NCI-H510A (cell line): ENCODE measurements at regions not wholly inside any gene's neighbourhood (a gene's known extent, or its start where the extent isn't known, plus 50 kb on each side); places are given as distances from the start of the nearest gene placed in this dataset.

ENCODE experiments used
- DNase-seq: peaks from one replicate; lab custom pipeline; 2025; lab: John Stamatoyannopoulos, UW

DNA sequence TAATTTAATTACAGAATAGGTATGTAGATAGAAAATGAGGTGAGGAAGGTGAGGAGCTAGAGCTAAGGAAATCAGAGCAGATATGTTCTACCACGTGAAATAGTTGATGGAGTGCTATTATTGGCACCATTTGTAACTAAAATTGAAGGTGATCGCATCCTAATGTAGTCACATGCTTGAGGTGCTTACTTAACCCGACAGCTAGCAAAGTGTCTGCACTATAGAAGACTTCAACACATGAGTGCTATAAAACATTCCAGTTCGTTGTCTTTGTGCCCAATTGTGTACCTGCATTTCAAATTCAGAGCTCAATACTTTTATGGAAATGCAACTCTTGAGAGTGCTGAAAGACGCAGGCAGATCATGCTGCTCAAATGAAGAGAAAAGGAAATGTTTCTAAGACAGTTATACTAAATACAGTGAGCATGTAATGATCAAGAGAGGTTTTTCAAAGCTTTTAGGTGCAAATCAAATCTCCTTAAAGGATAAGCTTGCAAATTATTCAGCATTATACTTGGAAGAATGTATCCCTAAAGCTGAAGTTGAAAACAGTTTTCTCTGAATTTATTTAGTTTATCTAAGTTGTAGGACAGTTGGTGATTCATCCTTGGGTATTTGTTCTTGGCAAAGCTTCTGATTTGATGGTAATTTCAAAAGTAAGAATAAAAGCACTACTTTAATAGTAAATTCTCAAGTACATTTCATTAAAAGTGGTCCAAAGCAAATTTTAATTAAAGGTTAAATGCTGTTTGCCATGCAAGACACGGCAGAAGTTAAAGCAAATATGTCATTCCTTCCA, 223.9 kb upstream of the EPHA5 start:
- DNase-seq, result no peak

DNA sequence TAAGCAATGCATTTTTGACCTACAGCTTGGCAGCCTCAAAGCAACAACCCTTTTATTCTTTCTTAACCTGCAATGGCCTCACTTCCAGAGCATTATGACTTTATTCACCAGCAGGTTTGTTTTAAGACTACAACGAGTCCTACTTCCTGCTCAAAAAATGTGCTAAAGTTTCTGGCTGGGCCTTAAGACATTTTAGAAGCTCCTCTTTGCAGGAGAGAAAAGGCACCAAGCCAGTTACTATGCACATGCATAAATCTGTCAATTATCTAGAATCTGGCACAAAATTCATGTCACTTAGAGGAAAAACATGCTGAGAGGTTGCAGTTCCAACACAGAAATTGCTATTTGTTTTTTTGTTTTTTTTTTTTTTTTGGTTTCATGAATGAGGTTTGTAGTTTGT, 223.0 kb upstream of the EPHA5 start:
- no peak for DNase-seq

DNA sequence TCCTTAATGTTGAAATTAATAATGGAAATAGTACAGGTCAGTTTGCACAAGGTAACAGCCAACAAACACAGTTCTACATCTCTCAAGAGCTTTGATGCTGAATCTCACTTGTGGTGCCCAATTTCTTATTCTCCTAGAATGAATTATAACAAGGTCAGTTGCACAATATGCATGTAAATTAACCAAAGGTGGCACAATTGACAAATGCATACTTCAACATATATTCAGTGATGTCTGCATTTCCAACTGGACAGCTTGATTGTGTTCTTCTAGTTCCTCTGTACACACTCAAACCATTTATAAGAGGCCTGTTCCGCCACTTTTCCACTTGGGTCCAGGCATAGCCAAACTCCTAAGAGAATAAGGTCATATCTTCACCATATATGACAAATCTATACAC, 210.3 kb upstream of the EPHA5 start:
- peak; percentile 40 for DNase-seq

DNA sequence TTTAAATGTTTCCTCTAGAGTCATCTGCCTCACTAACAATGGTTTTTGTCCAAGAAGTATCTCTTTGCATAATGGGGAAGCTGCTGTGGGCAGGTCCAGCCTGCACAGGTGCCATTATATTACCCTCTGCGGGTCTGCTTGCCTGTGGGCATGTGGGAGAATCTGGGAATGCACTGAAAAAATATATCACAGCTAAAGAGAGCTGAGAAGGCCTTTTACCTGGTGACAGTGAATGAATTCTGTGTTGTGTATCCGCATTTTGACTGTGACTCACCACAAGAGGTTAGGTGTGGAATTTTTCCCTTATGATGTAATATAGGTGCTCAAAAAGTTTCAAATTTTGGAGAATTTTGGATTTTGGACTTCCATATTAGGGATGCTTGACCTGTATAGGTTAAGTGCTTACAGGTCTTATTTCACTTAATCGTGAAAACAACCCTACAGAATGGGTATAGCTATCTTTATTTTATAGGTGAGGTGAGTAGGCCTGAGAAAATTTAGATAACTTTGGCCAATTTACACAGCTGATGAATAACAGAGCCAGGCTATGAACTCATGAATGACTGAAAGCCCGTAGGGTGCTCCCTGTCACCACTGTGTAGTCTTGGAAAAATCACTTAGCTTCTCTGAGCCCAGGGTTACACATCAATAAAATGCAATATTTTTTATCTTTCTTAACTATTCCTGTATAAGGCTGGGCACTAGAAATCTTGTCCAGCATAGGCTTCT, 198.0 kb upstream of the EPHA5 start:
- DNase-seq, result no peak

DNA sequence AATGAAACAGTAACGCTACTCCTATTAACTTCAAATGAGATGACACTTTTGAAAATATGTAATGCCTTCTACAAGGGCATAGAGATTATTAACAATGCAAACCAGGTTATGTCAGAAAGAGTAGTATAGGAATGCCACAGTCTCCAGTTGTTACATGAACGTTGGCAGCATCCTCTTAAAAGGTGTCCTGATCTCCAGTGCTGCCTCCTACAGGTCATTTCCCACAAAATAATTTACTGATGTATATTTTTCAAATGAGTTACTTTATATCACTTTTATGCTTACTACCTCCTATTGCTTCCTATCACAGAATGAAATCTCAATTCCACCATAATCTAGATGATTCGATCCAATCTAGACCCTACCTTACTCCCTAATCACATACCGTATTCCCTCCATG, 195.2 kb upstream of the EPHA5 start:
- DNase-seq, result no peak

DNA sequence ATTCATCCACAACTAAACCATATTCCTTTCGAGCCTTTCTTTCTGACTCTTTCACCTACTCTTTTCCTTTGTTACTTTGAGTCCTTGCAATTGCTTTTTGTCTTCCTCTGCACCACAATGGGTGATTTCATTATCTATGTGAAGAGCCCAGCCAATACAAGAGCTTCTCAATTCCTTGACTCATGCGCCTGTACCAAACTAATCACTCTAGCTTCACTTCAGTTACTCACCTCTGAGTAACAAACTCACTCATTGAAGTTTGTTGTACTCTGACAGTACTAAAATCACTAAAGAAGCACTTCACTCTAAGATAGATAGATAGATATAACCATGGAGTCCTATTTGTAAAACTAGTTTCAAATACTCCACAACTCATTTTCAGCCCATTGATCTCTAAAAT, 191.7 kb upstream of the EPHA5 start:
- DNase-seq, result no peak

DNA sequence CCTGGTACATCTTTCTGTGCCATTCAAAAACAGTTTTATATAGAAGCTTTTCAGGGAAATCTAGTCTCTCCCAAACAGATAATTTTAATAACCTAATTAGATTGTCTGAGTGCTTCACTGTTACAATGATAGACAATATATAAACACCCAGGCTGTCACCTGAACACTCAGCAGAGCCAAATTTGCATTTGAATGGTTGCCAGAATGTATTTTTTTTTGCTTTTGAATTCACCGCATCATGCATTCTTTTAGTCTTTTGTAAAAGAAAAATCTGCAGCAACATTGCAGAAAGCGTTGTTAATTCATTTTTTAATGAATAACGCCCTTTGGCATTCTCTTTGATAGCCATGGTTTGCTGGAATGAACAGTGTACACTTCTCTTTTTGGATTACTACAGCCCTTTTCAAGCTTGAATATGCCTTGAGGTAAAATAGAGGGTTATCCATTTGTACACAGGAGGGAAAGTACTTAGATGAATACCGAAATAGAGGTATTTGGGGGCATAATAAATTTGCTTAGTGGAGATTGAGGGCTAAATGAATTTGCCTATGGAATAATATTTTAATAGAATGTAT, 175.0 kb upstream of the EPHA5 start:
- no peak for DNase-seq

DNA sequence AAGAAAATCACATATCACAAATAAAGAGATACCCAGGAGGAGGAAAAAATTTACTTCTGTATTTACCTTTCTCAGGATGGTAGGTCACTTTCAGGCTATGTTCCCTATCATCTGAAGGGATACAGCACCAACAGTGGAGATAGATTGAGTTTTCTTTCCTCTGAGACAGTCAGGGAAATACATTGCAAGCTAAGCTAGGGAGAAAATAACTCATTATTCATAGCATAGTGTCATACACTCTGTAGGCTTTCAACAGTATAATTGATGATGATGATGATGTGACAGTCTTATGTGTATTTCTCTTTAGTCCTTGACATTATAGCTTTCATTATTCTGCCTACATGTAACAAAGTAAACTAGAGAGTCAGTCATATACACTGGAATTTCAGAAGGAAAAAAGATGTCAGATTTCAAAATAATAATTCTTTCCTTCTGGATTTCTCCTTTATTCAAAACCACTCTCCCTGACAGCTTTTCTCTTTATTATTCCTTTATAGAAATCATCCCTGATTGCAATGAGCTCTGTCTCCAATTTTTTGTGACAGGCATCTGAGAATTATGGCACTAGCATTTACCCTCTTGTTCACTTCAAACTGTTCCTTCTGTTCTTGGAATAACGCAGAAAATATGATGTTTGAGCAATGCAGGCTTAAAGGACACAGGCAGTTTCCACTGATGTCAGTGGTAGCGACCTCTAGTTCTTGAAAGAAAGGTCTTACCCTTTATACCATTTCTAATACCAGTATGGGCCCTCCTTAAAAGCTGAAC, 169.1 kb upstream of the EPHA5 start:
- DNase-seq, result no peak

DNA sequence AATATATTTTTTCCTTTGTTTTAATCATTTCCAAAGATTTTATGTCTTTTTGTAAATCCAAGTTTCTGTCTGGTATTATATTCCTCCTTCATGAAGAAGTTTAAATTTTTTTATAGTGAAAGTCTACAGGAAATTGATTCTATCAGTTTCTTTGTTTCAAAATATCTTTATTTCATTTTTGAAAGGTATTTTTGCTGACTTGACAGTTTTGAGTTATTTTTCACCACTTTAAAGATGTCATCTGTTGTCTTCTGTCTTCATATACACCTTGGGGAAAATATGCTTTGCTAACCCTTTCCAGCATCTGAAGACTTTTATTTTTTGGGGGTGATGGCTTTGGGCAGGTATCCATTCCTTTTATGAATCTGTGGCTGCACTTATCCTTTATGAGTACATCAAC, 164.4 kb upstream of the EPHA5 start:
- DNase-seq, result no peak

DNA sequence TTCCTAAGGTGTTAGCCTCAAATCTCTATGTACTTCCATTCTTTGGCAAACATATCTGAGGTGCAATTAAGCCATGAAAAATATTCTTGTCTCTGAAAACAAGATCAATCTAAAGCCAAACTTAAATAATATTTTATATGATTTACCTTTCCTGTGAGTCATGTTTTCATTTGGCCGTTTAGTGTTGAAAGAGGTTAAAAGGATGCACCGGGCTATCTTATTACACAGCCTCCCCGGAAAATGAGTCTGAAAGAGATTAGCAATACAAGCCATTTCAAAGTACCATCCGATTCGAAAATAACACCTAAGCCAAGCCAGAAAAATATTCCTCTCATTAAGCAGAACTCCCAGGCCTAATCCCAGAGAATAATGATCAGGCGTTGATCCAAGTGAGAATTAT, 161.5 kb upstream of the EPHA5 start:
- no peak for DNase-seq

DNA sequence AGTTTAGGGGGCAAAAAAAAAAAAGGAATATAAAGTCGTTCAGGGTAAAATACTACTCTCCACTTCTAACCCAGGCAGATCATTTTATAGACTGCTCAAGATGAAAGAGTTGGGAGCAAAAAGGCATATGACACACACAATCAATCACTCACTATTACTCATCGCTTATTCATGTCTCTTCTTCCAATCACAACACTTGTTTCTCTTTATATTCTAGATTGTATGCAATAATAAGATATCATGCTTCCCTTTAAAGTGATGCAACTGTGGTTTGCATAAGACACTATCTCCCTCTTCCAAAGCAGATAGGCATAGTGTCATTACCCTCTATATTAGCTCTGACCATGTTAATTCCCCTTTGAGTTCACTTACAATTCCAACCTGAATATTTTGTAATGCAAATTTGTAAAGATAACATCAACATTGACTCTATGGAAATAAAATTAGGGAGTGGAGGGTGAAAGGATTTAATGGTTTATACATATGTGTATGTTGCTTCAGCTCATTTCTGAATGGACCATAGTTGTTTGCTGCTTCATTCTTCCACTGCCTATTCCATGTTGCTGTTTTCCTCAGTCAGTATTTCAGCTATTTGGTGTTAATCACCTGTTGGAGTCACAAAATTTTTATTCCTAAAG, 154.9 kb upstream of the EPHA5 start:
- no peak for DNase-seq

DNA sequence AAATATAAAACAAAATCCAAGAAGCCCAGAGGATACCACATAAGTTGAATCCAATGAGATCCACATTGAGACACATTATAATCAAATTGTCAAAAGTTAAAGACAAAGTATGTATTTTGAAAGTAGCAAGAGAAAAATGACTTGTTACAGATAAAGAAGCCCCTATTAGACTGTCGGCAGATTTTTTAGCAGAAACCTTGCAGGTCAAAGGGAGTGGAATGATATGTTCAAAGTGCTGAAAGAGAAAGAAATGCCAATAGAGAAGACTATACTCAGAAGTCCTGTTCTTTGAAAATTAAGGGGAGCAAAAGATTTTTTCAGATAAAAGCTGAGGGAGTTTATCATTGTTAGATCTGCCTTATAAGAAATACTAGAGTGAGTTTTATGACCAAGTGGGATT, 148.9 kb upstream of the EPHA5 start:
- DNase-seq, result no peak

DNA sequence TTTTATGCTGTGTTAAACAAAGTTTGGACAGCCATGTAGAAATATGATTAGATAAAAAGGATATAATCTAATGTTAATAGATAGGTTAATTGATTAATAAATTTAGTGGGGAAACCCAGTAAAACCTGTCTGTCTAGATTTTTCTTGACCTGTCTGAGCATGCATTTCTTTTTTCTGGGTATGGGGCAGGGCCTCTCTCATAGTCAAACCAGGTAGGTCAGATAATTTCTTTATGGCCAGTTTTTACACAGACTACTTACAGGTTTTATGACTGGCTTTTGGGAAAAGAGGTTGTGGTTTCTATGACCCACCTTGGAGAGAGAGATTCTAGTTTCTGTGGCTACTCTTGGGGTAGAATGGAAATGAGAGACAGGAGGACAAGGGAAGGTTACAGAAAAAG, 135.6 kb upstream of the EPHA5 start:
- no peak for DNase-seq

DNA sequence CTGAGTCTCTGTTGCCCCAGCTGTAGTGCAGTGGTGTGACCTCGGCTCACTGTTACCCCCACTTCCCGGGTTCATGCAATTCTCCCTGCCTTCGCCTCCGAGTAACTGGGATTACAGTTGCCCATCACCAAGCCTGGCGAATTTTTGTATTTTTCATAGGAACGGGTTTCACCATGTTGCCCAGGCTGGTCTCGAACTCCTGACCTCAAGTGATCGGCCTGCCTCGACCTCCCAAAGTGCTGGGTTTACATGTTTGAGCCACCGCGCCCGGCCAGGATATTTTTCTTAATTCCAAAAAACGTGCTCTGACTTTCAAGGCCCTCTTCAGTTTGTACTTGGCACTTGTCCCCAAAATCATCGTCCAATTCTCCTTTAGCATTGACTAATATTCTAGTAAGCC, 129.2 kb upstream of the EPHA5 start:
- DNase-seq, result no peak

DNA sequence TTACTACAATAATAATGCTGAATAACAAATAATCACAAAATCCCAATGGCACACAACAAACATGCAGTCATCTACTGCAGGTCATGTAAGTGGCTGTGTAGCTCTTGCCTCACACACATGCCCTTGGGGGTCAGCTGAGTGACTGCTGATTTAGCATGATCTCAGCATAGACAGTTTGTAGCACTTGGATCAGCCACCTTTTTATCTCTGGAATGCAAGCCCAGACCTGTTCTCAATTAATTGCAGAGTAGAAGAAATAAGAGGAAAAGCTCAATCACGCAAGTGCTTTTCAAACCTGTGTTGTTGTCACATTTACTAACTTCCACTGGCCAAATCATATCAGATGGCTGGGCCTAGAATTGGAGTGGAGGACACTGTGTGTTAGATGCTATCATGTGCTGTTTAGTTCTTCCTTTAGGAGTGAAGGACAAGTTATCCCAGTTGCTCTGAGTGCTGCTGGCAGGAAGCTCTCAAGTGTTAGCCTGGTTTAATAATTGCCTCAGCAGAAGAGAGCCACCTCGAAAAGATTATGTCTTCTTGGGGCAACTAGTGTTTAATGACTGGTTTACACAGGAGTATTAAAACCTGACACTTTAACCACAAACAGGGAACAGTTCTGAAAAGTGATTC, 128.3 kb upstream of the EPHA5 start:
- peak; percentile 18 for DNase-seq

DNA sequence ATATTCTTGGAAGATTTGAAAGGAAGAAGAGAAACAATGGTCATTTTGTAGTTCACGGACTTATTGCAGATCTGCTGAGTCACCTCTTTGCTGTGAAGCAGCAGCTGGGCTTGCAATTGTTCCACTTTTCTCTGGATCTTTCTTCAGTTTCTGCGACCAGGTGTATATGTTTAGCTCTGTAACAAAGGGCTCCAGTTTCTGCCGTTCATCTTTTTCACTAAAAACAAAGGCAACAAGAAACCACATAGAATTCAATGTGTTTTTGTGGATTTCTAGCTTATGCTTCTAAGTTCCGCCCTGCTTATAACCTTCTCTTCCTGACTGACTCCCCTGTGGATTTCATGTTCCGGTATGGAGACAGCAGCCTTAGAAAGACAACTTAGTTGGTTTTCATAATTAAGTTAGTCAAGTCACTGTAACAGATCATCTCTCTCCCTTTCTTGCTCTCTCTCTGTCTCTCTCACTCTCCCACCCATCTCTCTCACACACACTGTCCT, 121.6 kb upstream of the EPHA5 start:
- no peak for DNase-seq

DNA sequence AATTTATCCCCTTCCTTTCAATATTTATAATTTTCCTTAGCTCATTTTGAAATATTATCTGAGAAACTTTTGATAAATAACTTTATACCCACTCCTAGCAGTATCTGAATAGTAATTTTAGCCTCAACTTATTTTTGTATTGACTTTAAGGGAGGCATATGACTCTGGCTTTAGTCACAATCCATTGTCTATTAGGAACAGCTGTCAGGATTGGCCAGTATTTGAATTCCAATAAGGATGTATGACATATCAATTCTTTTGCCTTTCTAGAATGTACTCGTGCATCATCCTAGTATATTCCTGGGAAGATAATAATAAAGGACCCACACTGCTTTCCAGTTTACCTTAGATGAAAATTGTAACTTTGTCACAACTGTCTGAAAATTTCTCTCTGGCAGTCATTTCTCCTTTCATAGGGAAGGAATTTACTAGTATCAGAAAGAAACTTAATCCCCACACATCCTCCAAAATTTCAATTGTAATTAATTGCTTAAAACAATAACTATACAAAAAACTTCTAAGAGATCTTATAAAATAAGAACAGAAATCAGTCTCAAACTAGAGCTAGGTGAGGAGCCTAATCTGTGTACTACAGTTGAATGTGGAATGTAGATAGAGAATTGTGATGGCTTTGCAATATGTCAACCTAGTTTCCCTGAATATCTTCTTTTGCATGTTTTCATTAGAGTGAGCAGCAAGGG, 121.0 kb upstream of the EPHA5 start:
- DNase-seq, result no peak

DNA sequence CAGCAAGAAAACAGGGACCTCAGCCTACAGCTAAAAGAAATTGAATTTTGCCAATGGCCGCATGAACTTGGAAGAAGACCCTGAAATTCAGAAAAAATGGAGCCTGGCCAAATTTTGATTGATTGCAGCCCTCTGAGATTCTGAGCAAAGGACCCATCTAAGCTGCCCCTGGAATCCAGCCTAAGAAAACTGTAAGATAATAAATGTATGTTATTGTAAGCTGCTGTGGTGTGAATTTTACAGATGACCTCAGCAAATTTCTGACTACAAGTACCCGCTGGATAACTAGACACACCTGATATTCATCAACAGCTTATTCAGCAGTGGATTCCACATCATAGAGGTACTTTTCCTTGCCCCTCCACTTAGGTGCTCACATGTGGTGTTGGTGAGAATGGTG, 119.5 kb upstream of the EPHA5 start:
- DNase-seq, result no peak

DNA sequence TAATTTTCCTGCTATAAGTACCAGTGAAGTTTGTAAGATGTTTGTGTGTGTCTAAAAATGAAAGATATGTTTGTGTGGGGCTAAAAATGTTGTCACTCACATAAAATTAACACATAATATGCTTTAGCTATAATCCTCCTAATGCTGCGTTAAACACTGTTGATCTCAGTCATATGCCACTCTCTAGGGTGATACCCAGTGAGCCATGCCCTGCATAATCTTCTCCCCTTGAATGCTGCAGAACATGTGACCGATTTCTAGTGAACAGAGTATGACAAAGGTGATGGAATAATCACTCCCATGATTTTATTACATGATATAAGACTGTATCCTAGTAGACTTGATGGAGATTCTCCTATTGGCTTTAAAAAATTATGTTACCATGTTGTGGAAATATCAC, 119.1 kb upstream of the EPHA5 start:
- DNase-seq, result no peak

DNA sequence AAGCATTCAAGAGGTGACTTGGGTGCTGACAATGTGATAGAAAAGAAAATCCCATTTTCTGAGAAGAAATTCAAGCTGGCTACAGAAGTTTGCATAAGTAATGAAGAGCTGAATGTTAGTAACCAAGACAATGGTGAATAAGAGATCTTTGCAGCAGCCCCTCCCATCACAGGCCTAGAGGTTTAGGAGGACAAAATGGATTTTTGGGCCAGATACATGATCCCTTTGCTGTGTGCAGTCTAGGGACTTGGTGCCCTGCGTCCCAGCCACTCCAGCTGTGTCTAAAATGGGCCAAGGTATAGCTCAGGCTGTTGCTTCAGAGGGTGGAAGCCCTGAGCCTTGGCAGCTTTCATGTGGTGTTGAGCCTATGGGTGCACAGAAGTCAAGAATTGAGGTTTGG, 107.0 kb upstream of the EPHA5 start:
- no peak for DNase-seq

DNA sequence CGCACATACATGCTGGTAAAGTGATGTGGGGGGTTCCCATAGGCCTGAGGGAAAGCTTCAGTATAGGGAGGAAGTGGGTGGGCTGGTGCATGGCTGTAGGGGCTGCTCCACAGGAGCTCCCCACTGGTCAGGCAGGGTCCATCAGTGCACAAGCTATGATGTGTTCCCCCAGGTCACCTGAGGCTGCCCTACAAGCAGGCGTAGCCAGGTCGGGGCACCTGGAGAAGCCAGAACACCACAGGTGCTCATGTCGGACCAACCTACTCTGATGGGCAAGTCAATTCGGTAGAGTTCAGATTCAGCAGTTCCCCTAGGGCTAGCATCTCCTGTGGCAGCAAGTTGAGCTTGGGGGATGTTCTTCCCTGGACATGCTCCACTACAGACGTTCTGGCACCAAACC, 103.3 kb upstream of the EPHA5 start:
- DNase-seq, result no peak
